Fibroblast of skin of back (primary cell): ENCODE measurements at regions not wholly inside any gene's neighbourhood (a gene's known extent, or its start where the extent isn't known, plus 50 kb on each side); places are given as distances from the start of the nearest gene placed in this dataset.
"Not testable (repeated sequence)": the region's sequence is repeated elsewhere in the genome, so short reads cannot be mapped to it uniquely, and the experiment has no call there.

Experiments
- DNase-seq: peaks from one replicate; pipeline ENCODE4 v3.0.0-alpha.2; 2013

DNA sequence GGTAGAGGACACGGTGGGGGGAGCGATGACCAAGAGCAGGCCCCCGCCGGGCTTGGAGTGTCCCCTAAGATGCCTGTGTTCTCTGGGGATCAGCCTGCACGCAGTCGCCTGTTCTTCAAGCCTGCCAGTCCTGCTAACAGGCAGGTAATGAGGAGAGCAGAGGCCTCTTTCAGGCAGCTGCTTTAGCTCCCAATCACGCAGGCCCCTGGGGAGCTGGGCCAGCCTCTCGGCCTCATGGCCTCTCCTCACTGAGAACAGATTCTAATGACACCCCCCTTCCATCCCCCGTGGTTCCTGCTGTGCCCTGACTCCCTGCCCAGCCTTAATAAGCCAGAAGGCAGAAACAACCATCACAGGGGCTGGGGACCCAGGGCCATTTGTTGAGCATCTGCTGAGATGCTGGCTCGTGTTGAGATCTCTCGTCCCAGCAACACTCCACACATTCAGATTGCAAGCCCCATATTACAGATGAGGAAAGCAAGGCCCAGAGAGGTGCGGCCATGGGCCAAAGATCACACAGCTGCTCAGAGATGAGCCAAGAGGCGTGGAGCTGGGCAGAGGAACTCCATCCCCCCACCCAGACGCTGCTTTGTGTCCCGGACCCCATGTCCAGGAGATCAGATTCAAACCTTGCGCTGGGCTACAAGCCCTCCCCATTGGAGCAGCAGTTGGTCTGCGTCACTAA lies 71.6 kb upstream of the CASZ1 start:
- DNase-seq = no peak

DNA sequence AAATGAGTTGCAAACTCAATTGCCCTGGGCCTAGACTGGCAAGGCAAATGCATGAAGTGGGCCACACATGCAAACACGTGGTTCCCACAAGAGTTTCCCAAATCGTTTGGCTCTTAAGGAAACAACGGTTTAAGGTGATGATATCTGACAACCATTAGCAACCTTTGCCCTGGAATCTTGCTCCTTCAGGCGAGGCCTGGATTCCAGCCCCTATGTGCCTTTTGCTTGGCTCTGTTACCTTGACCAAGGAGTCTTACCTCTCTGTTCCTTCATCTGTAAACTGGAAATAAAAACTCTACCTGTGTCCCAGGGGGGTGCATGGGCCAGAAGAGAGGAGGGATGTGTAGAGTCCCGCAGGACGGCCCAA lies 72.1 kb upstream of the CASZ1 start:
- DNase-seq = no peak

DNA sequence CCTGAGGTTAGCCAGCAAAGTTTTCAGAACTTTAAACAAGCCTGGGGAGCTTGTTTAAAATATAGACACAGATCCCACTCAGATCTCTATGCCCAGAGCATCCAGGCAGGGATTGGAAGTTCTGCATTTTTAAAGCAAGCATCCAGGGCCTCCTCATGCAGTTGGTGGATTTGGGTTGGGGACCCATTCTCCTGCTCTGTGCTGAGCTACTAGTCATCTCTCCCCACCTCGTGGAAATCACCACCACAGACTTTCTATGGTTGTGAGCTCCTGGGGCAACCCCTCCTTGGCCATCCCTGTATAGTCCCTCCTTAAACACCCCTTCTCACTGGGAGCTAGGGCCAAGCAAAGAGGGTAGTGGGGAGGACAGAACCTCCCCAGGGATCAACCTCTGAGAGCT lies 73.5 kb upstream of the CASZ1 start:
- DNase-seq = no peak

DNA sequence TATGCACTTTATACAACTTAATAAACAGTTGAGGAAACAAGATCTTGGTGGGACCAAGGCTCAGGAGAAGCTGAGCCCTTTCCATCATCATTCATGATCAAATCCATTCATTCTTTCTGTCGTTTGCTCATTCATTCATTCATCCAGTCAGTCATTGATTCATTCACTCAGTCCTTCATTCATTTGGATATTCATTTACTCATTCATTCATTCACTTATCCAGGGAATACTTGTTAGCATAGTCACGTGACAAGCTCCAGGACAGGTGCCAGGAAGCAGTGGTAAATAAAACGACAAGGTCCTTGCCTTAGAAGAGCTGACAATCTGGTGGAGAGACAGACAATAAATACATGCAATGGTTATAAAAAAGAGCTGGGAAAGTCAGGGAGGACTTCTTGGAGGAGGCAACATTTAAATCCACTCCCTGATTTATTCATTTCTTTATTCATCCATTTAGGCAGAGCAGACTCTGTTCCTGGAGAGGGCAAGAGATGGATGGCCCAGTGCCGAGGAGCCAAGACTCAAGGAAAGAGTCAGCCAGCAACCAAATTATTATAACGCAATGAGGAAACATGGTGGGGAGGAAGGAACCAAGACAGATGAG lies 74.1 kb upstream of the CASZ1 start:
- no peak for DNase-seq

DNA sequence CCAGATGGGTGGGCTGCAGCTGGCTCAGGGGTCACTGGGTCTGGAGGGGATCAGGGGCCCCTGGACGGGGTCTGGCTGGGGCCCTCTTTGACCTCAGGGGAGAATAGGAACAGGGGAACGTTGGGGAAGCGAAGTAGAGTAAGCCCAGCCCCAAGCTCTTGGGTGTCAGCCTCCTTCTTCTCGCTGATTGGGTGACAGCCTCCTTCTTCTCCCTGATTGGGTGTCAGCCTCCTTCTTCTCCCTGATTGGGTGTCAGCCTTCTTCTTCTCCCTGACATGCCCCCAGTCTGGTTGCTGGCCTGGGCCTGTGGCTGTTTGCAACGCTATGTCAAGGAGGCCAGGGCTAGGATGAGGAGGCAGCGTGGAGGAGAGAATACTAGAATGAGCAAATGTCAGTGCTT lies 76.7 kb upstream of the CASZ1 start:
- DNase-seq = no peak

DNA sequence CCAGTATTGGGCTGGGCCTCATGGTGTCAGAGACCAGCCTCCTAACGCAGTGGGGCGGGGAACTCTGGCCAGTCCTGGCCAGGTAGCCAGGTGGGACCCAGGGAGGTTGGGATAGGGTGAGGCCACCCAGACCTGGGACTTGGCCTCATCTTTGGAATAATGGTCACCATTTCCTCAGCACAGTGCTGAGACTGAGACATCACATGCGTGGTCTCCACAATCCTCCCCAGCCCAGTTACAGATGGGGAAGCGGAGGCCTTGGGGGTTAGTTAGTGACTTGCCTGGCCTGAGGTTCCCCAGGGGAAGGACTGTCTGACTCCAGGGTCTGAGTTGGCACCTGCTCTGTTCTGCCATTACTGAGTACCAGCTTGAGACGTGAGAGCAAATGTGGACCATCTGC lies 77.9 kb upstream of the CASZ1 start:
- DNase-seq = no peak

DNA sequence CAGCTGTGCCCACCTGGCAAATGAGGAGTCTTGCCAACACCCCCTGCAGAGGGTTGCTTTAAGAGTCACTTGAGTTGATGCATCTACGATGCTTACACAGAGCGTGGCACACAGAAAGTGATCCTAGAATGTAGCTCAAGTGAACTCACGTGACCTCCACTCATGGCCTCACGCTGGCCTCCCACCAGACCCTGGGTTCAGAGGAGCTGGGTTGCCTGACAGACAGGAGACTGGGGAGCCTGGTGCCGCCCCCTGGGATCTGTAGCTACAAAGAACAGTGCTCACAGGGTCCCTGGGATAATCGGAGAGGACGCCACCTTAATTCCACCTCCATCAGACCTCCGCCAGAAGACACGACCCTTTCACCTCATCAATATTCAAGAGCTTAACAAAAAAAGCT lies 81.4 kb upstream of the CASZ1 start:
- no peak for DNase-seq

DNA sequence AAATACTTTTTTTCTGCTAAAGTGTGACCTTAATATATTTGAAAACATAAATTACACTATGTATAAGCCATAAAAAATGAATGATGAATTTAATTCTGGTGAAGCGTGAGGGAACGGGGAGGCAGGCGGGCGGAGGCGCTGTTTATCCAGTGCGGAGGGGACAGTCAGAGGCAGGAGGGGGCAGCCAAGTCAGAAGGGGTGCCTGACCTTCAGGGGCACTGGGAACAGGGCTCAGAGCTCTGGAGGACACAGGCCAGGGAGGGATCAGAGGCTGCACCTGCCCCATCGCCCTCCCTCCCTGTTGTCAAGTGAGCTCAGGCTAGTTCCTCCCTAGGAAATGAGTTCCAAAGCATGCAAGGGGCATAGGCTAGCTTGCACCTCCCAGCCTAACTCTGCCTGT lies 82.0 kb upstream of the CASZ1 start:
- DNase-seq = no peak

DNA sequence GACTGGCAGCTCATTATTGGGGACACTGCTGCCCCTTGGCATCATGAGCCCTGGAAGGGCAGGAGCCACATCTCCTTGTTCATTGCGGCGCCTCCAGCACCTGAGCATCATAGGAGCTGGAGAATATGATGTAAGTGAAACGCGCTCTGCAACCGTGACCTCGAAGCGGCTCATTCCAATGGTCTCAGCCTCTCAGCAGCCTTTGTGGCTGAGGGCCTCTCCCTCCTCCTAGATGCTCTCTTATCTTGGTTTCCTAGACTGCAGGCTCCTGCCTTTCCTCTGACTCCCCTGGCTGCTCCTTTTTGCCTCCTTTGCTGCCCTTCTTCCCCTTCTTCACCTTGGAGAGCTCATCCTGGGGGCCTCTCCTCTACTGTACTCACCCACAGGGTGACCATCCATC lies 83.6 kb upstream of the CASZ1 start:
- DNase-seq = no peak

DNA sequence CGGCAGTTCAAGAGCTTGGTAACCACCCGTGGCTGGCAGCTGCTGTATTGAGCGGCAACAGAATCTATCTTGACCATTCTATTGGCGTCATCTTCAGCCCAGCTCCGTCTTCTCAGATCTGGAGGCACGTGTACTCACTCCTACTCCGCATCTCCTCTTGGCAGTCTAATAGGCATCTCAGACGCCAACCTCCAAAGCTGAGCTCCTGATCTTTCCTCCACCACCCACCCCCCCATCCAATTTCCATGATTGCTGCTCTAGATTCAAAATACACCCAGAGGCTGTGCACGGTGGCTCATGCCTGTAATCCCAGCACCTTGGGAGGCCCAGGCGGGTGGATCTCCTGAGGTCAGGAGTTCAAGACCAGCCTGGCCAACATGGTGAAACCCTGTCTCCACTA lies 84.6 kb upstream of the CASZ1 start:
- no peak for DNase-seq

DNA sequence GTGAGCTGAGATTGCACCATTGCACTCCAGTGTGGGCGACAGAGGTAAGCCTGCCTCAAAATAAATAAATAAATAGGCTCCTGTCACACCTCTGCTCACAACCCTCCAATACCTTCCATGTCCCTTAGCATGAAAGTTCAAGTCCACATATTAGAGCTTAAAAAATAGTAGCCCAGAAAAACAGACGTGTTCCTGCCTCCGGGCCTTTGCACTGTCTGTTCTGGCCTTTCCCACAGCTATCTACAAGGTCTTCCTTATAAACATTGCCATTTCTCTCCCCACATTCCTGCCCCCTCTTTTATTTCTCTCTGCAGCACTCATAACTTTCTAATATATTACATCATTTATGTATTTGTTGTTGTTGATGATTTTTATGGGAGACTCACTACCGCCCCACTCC lies 85.6 kb upstream of the CASZ1 start:
- no peak for DNase-seq

DNA sequence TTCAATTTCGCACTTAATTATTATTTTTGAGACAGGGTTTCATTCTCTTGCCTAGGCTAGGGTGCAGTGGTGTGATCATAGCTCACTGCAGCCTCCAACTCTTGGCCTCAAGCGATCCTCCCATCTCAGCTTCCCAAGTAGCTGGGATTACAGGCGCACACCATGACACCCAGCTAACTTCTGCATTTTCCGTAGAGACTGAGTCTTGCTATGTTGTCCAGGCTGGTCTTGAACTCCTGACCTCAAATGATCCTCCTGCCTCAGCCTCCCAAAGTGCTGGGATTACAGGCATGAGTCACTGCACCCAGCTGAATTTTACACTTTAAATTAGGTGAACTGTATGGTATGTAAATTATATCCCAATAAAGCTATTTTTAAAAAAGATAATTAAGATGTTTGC lies 90.6 kb upstream of the CASZ1 start:
- not testable (repeated sequence) for DNase-seq

DNA sequence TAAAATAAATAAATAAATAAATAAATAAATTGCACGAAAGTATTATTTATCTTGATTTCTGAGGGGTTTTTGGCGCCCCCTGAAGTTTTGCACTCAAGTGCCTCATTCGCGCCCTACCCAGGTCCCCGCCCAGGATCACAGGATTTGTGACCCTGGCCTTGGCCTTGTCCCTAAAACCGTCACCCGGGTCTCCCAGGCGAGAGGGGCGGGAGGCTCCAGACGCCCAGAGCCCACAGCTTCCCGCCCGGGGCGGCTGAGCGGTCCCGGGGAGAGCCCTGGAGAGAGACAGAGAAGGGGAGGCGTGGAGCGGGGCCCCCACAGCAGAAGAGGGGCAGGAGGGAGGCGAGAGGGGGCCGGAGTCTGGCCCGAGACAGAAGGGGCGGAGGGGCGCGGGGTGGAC lies 91.8 kb upstream of the CASZ1 start:
- no peak for DNase-seq

DNA sequence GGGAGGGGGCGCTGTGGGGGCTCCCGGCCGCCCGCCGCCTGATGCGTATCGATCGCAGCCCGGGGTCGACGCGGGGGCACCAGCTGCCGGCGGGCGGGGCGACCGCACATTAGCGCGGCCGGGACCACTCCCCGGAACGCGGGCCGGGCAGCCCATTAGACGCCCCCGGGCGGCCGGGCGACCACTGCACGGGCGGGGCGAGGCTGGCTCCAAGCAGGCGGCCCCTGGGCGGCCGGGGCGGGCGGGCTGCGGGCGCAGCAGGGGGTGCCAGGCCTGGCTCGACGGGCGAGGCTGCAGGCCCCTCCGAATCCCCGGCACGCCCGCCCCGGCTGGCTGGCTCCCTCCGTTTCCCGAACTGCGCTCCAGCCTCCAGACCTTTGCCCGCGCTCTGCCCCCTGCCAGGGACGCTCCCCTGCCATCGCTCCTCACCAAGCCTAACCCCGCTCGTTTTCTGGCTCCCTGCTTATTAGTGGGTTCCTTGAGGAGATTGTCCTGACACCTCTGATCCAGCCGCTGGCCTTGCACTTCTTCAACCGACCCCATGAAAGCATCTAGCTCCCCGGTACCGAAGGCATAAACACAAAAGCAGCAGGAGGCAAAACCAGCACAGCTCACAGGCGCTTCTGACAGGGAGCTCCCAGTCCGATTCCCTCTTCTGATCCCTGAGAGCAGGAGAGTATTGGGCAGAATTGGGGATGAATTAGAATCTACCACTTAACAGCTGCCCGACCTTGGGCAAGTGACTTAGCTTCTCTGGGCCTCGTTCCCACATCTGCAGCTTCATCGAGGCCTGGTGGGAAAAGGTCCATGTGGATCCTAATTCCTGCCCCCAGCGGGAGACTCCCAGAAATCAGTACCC lies 92.6 kb upstream of the CASZ1 start:
- no peak for DNase-seq

DNA sequence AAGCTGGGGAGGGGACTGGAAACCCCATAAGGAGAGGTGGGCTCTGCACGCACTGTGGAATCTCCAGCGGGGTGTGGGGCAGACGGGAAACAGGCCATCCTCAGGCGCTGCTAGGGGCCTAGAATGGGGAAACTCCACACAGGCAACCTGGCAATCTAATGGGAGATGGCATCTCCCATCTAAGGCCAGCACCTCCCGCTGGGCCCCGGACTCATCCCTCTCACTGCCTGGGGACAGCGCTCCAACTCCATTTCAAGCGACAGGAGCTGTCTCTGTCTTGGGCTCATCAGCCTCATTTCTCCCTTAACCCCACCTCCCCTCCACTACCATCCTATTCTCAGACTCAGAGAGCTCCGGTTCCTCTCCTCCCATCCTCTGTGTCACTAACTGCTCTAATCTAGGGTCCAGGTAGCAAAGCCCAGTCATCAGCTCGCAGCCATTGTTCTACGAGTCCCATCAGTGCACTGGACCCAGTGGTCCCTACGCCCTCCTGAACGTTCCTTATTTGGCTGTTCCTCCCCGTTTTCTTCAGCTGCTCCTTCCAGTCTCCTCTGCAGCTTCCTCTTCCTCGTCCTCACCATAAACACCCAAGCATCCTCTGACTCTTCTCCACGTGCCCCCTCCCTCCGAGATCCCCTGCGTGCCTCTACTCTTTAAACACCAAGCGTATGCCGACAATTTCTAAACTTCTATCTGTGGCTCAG lies 93.4 kb upstream of the CASZ1 start:
- no peak for DNase-seq

DNA sequence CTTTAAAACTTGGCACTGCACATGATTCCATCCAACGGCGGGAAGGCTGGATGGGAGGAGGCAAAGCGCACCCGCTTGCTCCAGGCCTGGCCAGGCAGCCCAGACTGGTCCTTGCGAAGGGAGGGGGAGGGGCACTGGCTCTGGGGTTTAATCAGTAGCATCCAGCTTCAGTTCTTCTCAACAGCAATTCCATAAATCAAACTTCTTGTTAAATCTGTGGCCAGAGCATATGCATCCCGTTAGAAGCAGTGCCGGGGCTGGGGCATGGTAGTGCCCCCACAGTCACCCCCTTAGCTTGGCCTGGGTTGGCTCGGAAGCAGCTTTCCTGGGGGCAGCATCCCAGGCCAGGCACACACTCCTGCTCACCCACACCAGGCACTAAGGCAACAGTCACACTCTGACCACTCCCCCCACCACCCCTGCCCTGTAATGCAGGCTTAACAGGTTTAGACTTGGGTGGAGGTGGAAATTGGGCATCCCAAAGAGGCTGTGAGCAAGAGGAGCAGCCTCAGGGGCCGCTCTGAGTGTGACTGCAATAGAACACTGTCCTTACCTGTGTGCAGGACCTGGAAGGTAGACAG lies 94.1 kb upstream of the CASZ1 start:
- DNase-seq = no peak

DNA sequence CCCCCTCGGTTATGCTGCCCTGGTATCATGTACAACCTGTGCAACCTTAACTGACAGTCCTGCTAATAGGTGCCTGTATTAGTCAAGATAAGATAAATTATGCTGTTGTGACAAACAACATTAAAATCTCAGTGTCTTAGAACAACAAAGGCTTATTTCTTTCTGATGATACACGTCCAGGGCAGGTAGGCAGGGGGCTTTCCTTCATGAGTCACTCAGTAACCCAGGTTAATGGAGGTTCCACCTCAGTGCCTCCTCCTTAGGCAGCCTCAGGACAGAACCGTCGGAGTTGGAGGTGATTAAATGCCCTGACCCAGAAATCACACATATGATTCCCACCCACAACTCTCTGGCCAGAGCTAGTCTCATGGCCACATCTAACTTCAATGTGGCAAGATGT lies 94.6 kb upstream of the CASZ1 start:
- DNase-seq = no peak

DNA sequence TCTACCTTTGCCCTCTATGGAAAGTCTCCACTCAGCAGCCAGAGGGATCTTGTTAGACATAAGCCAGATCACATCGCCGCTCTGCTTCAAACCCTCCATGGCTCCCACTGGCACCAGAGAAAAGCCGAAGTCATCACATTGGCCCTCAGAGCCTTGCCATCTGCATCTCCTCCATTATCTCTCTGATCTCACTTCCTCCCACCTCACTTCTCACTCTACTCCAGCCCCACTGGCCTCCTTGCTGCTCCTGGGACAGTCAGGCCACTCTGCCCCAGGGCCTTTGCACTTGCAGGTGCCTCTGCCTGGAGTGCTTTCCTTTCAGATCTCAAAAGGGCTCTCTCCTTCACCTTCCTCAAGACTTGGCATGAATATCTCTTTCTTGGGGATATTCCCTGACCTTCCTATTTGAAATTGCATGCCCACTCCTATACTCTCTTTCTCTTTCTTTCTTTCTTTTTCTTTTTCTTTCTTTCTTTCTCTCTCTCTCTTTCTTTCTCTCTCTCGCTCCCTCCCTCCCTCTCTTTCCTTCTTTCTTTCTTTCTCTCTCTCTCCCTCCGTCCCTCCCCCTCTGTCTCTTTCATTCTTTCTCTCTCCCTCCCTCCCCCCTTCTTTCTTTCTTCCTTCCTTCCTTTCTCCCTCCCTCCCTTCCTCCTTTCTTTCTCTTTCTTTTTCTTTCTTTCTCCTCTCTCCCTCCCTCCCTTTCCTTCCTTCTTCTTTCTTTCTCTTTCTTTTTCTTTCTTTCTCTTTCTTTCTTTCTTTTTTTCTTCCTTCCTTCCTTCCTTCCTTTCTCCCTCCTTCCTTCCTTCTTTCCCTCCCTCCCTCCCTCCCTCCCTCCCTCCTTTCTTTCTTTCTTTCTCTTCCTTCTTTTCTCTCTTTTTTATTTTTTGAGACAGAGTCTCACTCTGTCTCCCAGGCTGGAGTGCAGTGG lies 96.0 kb upstream of the CASZ1 start:
- no peak for DNase-seq

DNA sequence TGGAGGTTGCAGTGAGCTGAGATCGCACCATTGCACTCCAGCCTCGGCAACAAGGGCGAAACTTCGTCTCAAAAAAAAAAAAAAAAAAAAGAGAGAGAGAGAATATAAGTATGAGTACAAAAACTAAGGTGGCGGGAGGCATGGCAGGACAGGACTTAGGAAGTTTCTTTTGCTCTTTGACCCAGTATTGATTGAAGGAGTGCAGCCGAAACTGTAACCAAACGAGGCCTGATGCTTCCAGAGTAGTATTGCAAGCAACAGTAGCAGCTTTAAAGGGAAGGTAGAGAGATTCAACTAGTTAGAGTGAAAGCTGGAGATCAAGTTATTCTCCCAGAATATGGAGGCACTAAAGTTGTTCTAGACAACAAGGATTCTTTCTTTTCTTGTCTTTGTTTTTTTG lies 99.2 kb upstream of the CASZ1 start:
- no peak for DNase-seq

DNA sequence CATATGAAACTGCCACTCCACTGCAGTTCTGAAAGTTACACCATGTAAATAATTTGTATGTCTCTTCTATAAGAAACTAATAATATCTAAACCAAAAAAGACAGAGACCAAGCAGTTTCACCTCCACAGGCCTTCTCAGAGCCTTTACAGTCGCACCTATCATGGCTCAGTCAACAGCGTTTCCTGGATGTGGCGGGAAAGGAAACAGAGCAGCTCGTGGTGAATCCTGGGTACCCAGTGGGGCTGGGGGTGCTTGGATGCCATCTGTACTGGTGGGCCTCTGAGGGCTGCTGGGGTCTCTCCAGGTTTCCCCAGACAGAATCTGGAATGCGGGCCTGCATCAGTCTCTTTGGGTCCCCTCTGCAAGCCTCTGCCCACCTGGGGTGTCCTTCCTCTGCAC lies 100.2 kb upstream of the CASZ1 start:
- no peak for DNase-seq

DNA sequence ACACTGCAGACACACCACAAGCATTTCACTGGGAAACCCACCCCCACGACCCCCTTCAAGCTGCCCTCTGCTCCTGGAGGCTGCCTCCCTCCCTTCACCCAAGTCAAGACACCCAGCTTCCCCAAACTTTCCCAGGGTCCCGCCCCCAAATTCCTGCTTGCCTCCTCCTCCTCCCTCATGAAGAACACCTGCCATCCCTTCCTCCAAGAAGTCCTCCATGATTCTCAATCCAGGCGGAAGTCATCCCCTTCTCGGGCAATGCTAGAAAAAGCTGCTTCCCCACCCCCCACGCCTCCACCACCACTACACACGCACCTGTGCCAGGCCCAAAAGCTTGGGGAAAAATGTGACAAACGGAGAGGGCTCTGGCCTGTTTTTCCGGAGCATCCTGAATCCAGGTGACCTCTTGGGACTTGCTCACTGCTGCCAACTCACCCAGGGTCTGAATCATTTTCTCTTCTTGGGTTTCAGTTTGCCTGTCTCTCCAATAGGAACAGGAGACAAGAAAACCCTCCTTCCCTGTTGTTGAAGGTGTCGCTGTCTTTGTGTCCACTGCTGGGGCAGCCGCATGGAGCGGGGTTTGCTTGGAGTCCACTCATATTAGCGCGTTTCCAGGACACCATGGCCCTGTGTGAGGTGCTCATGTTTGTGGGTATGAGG lies 101.0 kb upstream of the CASZ1 start:
- no peak for DNase-seq
